ENCODE measurements at regions not wholly inside any gene's neighbourhood (a gene's known extent, or its start where the extent isn't known, plus 50 kb on each side); places are given as distances from the start of the nearest gene placed in this dataset.
"Not testable (repeated sequence)": the region's sequence is repeated elsewhere in the genome, so short reads cannot be mapped to it uniquely, and the experiment has no call there.

GRCh38 chrX:42176789-42177188 is 253.4 kb upstream of the CASK start:
- 85% methylated on average over 3 of the region's 6 CpGs for WGBS (ENCODE audit: insufficient coverage)

GRCh38 chrX:42175843-42176242 is 252.5 kb upstream of the CASK start:
- H3K27me3 ChIP-seq (replicated peaks in 1 of 4; ENCODE audit: control extremely low read depth in 1 of 4, control insufficient read depth in 3 of 4, insufficient read depth in 4 of 4, low read length in 3 of 4) = no peaks in the 10 kb centered on the region
- no peaks in the 10 kb centered on the region for H3K79me2 ChIP-seq (ENCODE audit: control insufficient read depth, insufficient read depth, low read length)
- no peak overlapping the region for H3K27ac ChIP-seq (ENCODE audit: low read length in 2 of 2)
- no peaks in the 10 kb centered on the region for H4K20me1 ChIP-seq (ENCODE audit: control insufficient read depth, insufficient read depth, low read length, poor library complexity, severe bottlenecking)
- Mint-ChIP-seq H3K27ac (no peak overlapping the region), H3K4me1 (no peaks in the 10 kb centered on the region), H3K9me3 (ENCODE audit: insufficient read depth) (no peaks in the 10 kb centered on the region), H3K4me3 (no peak overlapping the region), H3K27me3 (no peaks in the 10 kb centered on the region)
- intact Hi-C loops (cut with micrococcal nuclease) = no loop called here
- H3K4me2 ChIP-seq (replicated peaks; ENCODE audit: low read depth, low read length, poor library complexity, severe bottlenecking) = no peak overlapping the region
- no peak overlapping the region for H3K9ac ChIP-seq (ENCODE audit: low read length)
- H2AFZ ChIP-seq (ENCODE audit: insufficient read depth, low read depth, low read length, poor library complexity, severe bottlenecking) = no peak overlapping the region
- no peak for ATAC-seq (ENCODE audit: low read depth)
- H3K9me3 ChIP-seq (ENCODE audit: control extremely low read depth in 1 of 3, control insufficient read depth in 2 of 3, insufficient read depth in 1 of 3, low read length in 2 of 3) = no peaks in the 10 kb centered on the region
- no peak for DNase-seq
- H3K36me3 ChIP-seq (replicated peaks in 1 of 2; ENCODE audit: control extremely low read depth in 1 of 2, control insufficient read depth in 1 of 2, extremely low read depth in 1 of 2, insufficient read depth in 2 of 2, low read length in 1 of 2) = no peaks in the 10 kb centered on the region
- no peak overlapping the region for H3K4me3 ChIP-seq (ENCODE audit: control extremely low read depth in 1 of 5, extremely low read depth in 1 of 5, insufficient read depth in 1 of 5, low read depth in 2 of 5, low read length in 4 of 5)
- no CpG with 5 or more reads among the region's 2 CpGs for WGBS (ENCODE audit: insufficient coverage)
- TF ChIP-seq CTCF (IDR thresholded peaks at IDR 0.05) = no peak
- no peak for TF ChIP-seq EZH2 (IDR thresholded peaks at IDR 0.05; ENCODE audit: borderline replicate concordance, insufficient read depth, low read depth, low read length, poor library complexity, severe bottlenecking)
- no peaks in the 10 kb centered on the region for H3K4me1 ChIP-seq (ENCODE audit: control insufficient read depth in 2 of 2, insufficient read depth in 2 of 2, low read length in 2 of 2)
- ChIA-PET CTCF (no interaction called here), POLR2A (no interaction called here)

More at GRCh38 chrX:42176789-42177188, 253.4 kb upstream of the CASK start:
- Histone ChIP-seq H3K9me3 (ENCODE audit: control extremely low read depth in 1 of 3, control insufficient read depth in 2 of 3, insufficient read depth in 1 of 3, low read length in 2 of 3) (no peaks in the 10 kb centered on the region), H3K27ac (ENCODE audit: low read length in 2 of 2) (no peak overlapping the region), H3K79me2 (ENCODE audit: control insufficient read depth, insufficient read depth, low read length) (no peaks in the 10 kb centered on the region), H3K36me3 (replicated peaks in 1 of 2; ENCODE audit: control extremely low read depth in 1 of 2, control insufficient read depth in 1 of 2, extremely low read depth in 1 of 2, insufficient read depth in 2 of 2, low read length in 1 of 2) (no peaks in the 10 kb centered on the region), H3K4me1 (ENCODE audit: control insufficient read depth in 2 of 2, insufficient read depth in 2 of 2, low read length in 2 of 2) (no peaks in the 10 kb centered on the region), H3K4me3 (ENCODE audit: control extremely low read depth in 1 of 5, extremely low read depth in 1 of 5, insufficient read depth in 1 of 5, low read depth in 2 of 5, low read length in 4 of 5) (no peak overlapping the region), H2AFZ (ENCODE audit: insufficient read depth, low read depth, low read length, poor library complexity, severe bottlenecking) (no peak overlapping the region), H3K27me3 (replicated peaks in 1 of 4; ENCODE audit: control extremely low read depth in 1 of 4, control insufficient read depth in 3 of 4, insufficient read depth in 4 of 4, low read length in 3 of 4) (no peaks in the 10 kb centered on the region), H4K20me1 (ENCODE audit: control insufficient read depth, insufficient read depth, low read length, poor library complexity, severe bottlenecking) (no peaks in the 10 kb centered on the region), H3K4me2 (replicated peaks; ENCODE audit: low read depth, low read length, poor library complexity, severe bottlenecking) (no peak overlapping the region), H3K9ac (ENCODE audit: low read length) (no peak overlapping the region)
- POLR2A ChIA-PET = no interaction called here
- TF ChIP-seq EZH2 (IDR thresholded peaks at IDR 0.05; ENCODE audit: borderline replicate concordance, insufficient read depth, low read depth, low read length, poor library complexity, severe bottlenecking) (no peak), CTCF (IDR thresholded peaks at IDR 0.05) (no peak)
- no peak for ATAC-seq (ENCODE audit: low read depth)
- DNase-seq = no peak
- intact Hi-C loops (cut with micrococcal nuclease) = no loop called here
- no peak overlapping the region for H3K4me3 Mint-ChIP-seq
- H3K9me3 Mint-ChIP-seq (ENCODE audit: insufficient read depth) = no peaks in the 10 kb centered on the region
- no peaks in the 10 kb centered on the region for H3K4me1 Mint-ChIP-seq
- CTCF ChIA-PET = no interaction called here
- H3K27ac Mint-ChIP-seq = no peak overlapping the region
- H3K27me3 Mint-ChIP-seq = no peaks in the 10 kb centered on the region

- H3K9me3 Mint-ChIP-seq (ENCODE audit: insufficient read depth); H3K27ac ChIP-seq (ENCODE audit: low read length in 2 of 2); H2AFZ ChIP-seq (ENCODE audit: insufficient read depth, low read depth, low read length, poor library complexity, severe bottlenecking); H3K9ac ChIP-seq (ENCODE audit: low read length); H3K79me2 ChIP-seq (ENCODE audit: control insufficient read depth, insufficient read depth, low read length); POLR2A ChIA-PET; H3K9me3 ChIP-seq (ENCODE audit: control extremely low read depth in 1 of 3, control insufficient read depth in 2 of 3, insufficient read depth in 1 of 3, low read length in 2 of 3); H3K27ac Mint-ChIP-seq; intact Hi-C loops (cut with micrococcal nuclease); ATAC-seq (ENCODE audit: low read depth); H3K27me3 Mint-ChIP-seq; CTCF ChIA-PET; DNase-seq; H3K4me2 ChIP-seq (replicated peaks; ENCODE audit: low read depth, low read length, poor library complexity, severe bottlenecking); H3K4me1 Mint-ChIP-seq; H3K27me3 ChIP-seq (replicated peaks in 1 of 4; ENCODE audit: control extremely low read depth in 1 of 4, control insufficient read depth in 3 of 4, insufficient read depth in 4 of 4, low read length in 3 of 4); H3K4me3 ChIP-seq (ENCODE audit: control extremely low read depth in 1 of 5, extremely low read depth in 1 of 5, insufficient read depth in 1 of 5, low read depth in 2 of 5, low read length in 4 of 5); H3K36me3 ChIP-seq (replicated peaks in 1 of 2; ENCODE audit: control extremely low read depth in 1 of 2, control insufficient read depth in 1 of 2, extremely low read depth in 1 of 2, insufficient read depth in 2 of 2, low read length in 1 of 2); H3K4me1 ChIP-seq (ENCODE audit: control insufficient read depth in 2 of 2, insufficient read depth in 2 of 2, low read length in 2 of 2); H3K4me3 Mint-ChIP-seq; H4K20me1 ChIP-seq (ENCODE audit: control insufficient read depth, insufficient read depth, low read length, poor library complexity, severe bottlenecking): not testable (repeated sequence)
- no CpG with 5 or more reads among the region's 2 CpGs for WGBS (ENCODE audit: insufficient coverage)
Measured at GRCh38 chrX:42157923-42158322, 234.6 kb upstream of the CASK start.
